Right lobe of liver (tissue), 4 donors: ENCODE measurements at regions not wholly inside any gene's neighbourhood (a gene's known extent, or its start where the extent isn't known, plus 50 kb on each side); places are given as distances from the start of the nearest gene placed in this dataset.

Source experiments
- POLR2A ChIP-seq: fragments of 450-650 bp; IDR thresholded peaks from one replicate; pipeline ENCODE4 v1.6.1; 2017; ENCODE audit warnings: antibody characterized with exemption, mild to moderate bottlenecking
- TF ChIP-seq, protein P1 (sequence below), 4 donors: fragments of 200-600 bp in 3 of 4; fragments of 450-650 bp in 1 of 4; IDR thresholded peaks; one replicate each; pipeline versions ENCODE4 v1.5.1 to v1.8.0; 2016 to 2022; ENCODE audit warnings: antibody characterized with exemption in 4 of 4, mild to moderate bottlenecking in 2 of 4
- donor health status: DM: no; HTN: no; CAD: no.
- donor health status: DM: no; HTN: no; CAD: no.
- donor health status: DM: no; HTN: yes; CAD: no.

DNA sequence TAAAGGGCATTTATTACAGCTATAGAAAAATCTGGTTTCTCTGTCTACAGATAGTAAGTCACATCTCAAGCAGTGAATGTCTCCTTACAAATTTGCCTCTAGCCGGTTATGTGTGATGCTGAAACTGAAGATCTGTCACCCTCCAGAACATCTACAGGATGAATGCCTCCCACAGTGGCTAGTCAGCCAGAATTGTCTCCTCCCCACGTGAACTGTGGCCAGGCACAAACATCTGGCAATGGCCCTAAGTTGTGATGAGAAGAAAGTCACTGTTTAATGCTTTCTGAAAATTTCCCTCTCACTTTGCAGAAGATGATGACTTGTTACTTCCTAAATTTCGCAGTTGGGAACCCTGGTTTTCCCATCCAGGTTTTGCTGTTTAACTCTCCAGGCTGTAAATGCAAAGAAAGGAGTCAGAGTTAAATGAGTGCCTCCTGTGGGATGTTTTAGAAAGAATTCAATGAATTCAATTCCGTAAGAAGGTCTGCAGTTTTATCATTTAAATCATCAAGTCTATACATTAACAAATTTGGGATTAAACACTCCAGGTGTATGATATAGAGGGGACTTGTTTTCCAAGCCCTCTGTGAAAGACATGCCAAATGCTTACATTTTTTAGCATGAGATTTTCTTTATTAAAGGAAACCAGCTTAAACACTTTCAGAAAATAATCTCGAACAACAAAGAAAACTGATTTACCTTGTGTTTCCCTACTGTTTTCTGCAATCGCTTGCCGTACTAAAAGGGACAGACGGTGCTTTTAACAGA, 55.4 kb upstream of the TLR3 start:
- TF ChIP-seq, protein P1, sequence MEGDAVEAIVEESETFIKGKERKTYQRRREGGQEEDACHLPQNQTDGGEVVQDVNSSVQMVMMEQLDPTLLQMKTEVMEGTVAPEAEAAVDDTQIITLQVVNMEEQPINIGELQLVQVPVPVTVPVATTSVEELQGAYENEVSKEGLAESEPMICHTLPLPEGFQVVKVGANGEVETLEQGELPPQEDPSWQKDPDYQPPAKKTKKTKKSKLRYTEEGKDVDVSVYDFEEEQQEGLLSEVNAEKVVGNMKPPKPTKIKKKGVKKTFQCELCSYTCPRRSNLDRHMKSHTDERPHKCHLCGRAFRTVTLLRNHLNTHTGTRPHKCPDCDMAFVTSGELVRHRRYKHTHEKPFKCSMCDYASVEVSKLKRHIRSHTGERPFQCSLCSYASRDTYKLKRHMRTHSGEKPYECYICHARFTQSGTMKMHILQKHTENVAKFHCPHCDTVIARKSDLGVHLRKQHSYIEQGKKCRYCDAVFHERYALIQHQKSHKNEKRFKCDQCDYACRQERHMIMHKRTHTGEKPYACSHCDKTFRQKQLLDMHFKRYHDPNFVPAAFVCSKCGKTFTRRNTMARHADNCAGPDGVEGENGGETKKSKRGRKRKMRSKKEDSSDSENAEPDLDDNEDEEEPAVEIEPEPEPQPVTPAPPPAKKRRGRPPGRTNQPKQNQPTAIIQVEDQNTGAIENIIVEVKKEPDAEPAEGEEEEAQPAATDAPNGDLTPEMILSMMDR (IDR thresholded peaks at IDR 0.05) = no peak
- TF ChIP-seq POLR2A = no peak
